H9 (cell line): ENCODE measurements at regions not wholly inside any gene's neighbourhood (a gene's known extent, or its start where the extent isn't known, plus 50 kb on each side); places are given as distances from the start of the nearest gene placed in this dataset.

Source experiments
- DNase-seq: peaks from one replicate; pipeline ENCODE4 v3.0.0-alpha.2; 2017
- H2AFZ ChIP-seq: one replicate; pipeline ENCODE4 v1.6.1; 2013; ENCODE audit warnings: mild to moderate bottlenecking, low read length, control low read depth, moderate library complexity
- H2AK5ac ChIP-seq: 2 replicates; pipeline ENCODE4 v1.6.1; 2013; ENCODE audit warnings: low read length, control low read depth, mixed read lengths; ENCODE audit not compliant: insufficient read length
- H2BK120ac ChIP-seq: one replicate; pipeline ENCODE4 v1.6.1; 2013; ENCODE audit warnings: low read depth, mild to moderate bottlenecking, low read length, control low read depth, inconsistent platforms; ENCODE audit not compliant: poor library complexity, severe bottlenecking
- H2BK12ac ChIP-seq: 2 replicates; pipeline ENCODE4 v1.6.1; 2013; ENCODE audit warnings: low read length, control low read depth, mixed read lengths, low read depth; ENCODE audit not compliant: insufficient read length
- H2BK15ac ChIP-seq: 2 replicates; pipeline ENCODE4 v1.6.1; 2013; ENCODE audit warnings: low read depth, low read length, control low read depth
- H2BK20ac ChIP-seq: one replicate; pipeline ENCODE4 v1.6.1; 2013; ENCODE audit warnings: low read depth, mild to moderate bottlenecking, low read length, control low read depth, inconsistent platforms; ENCODE audit not compliant: poor library complexity, severe bottlenecking
- H2BK5ac ChIP-seq: 2 replicates; pipeline ENCODE4 v1.6.1; 2013; ENCODE audit warnings: low read length, control low read depth, mixed read lengths; ENCODE audit not compliant: insufficient read length
- H3K14ac ChIP-seq: 2 replicates; pipeline ENCODE4 v1.6.1; 2013; ENCODE audit warnings: low read length, control low read depth; ENCODE audit not compliant: insufficient read depth
- H3K18ac ChIP-seq: 2 replicates; pipeline ENCODE4 v1.6.1; 2013; ENCODE audit warnings: low read depth, mild to moderate bottlenecking, mixed read lengths, low read length, control low read depth; ENCODE audit not compliant: insufficient read length
- H3K23ac ChIP-seq: 2 replicates; pipeline ENCODE4 v1.6.1; 2013; ENCODE audit warnings: low read length, control low read depth, mixed read lengths, low read depth; ENCODE audit not compliant: insufficient read length
- H3K23me2 ChIP-seq: 2 replicates; pipeline ENCODE4 v1.6.1; 2013; ENCODE audit warnings: low read depth, mild to moderate bottlenecking, mixed read lengths, low read length, control low read depth; ENCODE audit not compliant: insufficient read length, poor library complexity, severe bottlenecking
- H3K27ac ChIP-seq: 2 replicates; pipeline ENCODE4 v1.5.1; 2013; ENCODE audit warnings: low read length, control low read depth, mixed read lengths, low read depth; ENCODE audit not compliant: insufficient read length
- H3K27me3 ChIP-seq: 2 replicates; pipeline ENCODE4 v1.6.1; 2013; ENCODE audit warnings: low read length, control low read depth, inconsistent platforms; ENCODE audit not compliant: insufficient read depth
- H3K4ac ChIP-seq: 2 replicates; pipeline ENCODE4 v1.6.1; 2013; ENCODE audit warnings: low read depth, mild to moderate bottlenecking, control low read depth, inconsistent platforms, low read length, moderate library complexity
- H3K4me1 ChIP-seq: 2 replicates; pipeline ENCODE4 v1.6.1; 2013; ENCODE audit warnings: low read length, control low read depth, inconsistent platforms; ENCODE audit not compliant: insufficient read depth
- H3K4me2 ChIP-seq: 2 replicates; pipeline ENCODE4 v1.6.1; 2013; ENCODE audit warnings: low read length, control low read depth, mixed read lengths; ENCODE audit not compliant: insufficient read length, insufficient read depth
- H3K56ac ChIP-seq: 2 replicates; pipeline ENCODE4 v1.6.1; 2013; ENCODE audit warnings: low read depth, mild to moderate bottlenecking, mixed read lengths, low read length, control low read depth; ENCODE audit not compliant: insufficient read length
- H3K79me1 ChIP-seq: 2 replicates; pipeline ENCODE4 v1.6.1; 2013; ENCODE audit warnings: low read depth, mild to moderate bottlenecking, moderate library complexity, low read length, control low read depth, inconsistent platforms; ENCODE audit not compliant: insufficient read depth, poor library complexity, severe bottlenecking
- H3K79me2 ChIP-seq: 2 replicates; pipeline ENCODE4 v1.6.1; 2013; ENCODE audit warnings: low read length, control low read depth, inconsistent platforms; ENCODE audit not compliant: insufficient read depth
- H3K9ac ChIP-seq: 2 replicates; pipeline ENCODE4 v1.6.1; 2013; ENCODE audit warnings: low read length, control low read depth, mixed read lengths; ENCODE audit not compliant: insufficient read length; ENCODE audit errors: extremely low read depth
- H3K9me3 ChIP-seq: one replicate; pipeline ENCODE4 v1.6.1; 2013; ENCODE audit warnings: low read depth, low read length, inconsistent platforms; ENCODE audit not compliant: control insufficient read depth
- H3T11ph ChIP-seq: one replicate; pipeline ENCODE4 v1.6.1; 2013; ENCODE audit warnings: mild to moderate bottlenecking, low read length, control low read depth, inconsistent platforms
- H4K20me1 ChIP-seq: one replicate; pipeline ENCODE4 v1.6.1; 2013; ENCODE audit not compliant: control insufficient read depth, insufficient read length, insufficient read depth
- H4K5ac ChIP-seq: 2 replicates; pipeline ENCODE4 v1.6.1; 2013; ENCODE audit warnings: low read depth, mild to moderate bottlenecking, mixed read lengths, low read length, control low read depth; ENCODE audit not compliant: insufficient read length
- H4K8ac ChIP-seq: replicated peaks from 2 replicates; pipeline ENCODE4 v1.6.1; 2013; ENCODE audit warnings: low read length, control low read depth, mixed read lengths, low read depth; ENCODE audit not compliant: insufficient read length
- H4K91ac ChIP-seq: 2 replicates; pipeline ENCODE4 v1.6.1; 2013; ENCODE audit warnings: low read depth, mild to moderate bottlenecking, moderate library complexity, mixed read lengths, low read length, control low read depth; ENCODE audit not compliant: insufficient read length
- H3K27ac Mint-ChIP-seq, 3 experiments: 2 replicates in 2 of 3; 3 replicates in 1 of 3; pipeline ENCODE4 v1.8.0; 2020 to 2021; ENCODE audit warnings: mixed read lengths in 3 of 3, mild to moderate bottlenecking in 1 of 3, moderate library complexity in 1 of 3
- H3K27me3 Mint-ChIP-seq: 2 replicates; pipeline ENCODE4 v1.8.0; 2021; ENCODE audit warnings: low read depth, mild to moderate bottlenecking, moderate library complexity, mixed read lengths
- H3K36me3 Mint-ChIP-seq, 3 experiments: 2 replicates in 2 of 3; 3 replicates in 1 of 3; pipeline ENCODE4 v1.8.0; 2020 to 2021; ENCODE audit warnings: low read depth in 3 of 3, mixed read lengths in 3 of 3; ENCODE audit not compliant: insufficient read depth in 1 of 3
- H3K4me1 Mint-ChIP-seq, 2 experiments: 2 replicates each; pipeline ENCODE4 v1.8.0; 2020; ENCODE audit warnings: mixed read lengths in 2 of 2
- H3K4me3 Mint-ChIP-seq, 2 experiments: 2 replicates in 1 of 2; 3 replicates in 1 of 2; pipeline ENCODE4 v1.8.0; 2020 to 2021; ENCODE audit warnings: mild to moderate bottlenecking in 2 of 2, mixed read lengths in 2 of 2, moderate library complexity in 1 of 2
- H3K9me3 Mint-ChIP-seq, 2 experiments: 2 replicates in 1 of 2; 3 replicates in 1 of 2; pipeline ENCODE4 v1.8.0; 2020; ENCODE audit warnings: mild to moderate bottlenecking in 2 of 2, mixed read lengths in 2 of 2, moderate library complexity in 1 of 2
- CTCF ChIP-seq: fragments of 200-600 bp; sonication (generic); conservative IDR thresholded peaks from 3 replicates; pipeline ENCODE4 v1.8.0; 2021; ENCODE audit warnings: antibody characterized with exemption, mild to moderate bottlenecking
- WGBS: extraction: QIAGEN DNeasy Blood & Tissue Kit; methylation state at CpG from one replicate; pipeline ENCODE4 v1.1.7; 2013; ENCODE audit warnings: missing lambda C conversion rate, low lambda C conversion rate, mixed read lengths; ENCODE audit not compliant: insufficient read length; ENCODE audit errors: extremely low coverage; 5-methylcytosine and 5-hydroxymethylcytosine counted together

- Histone ChIP-seq H2AFZ (no peak overlapping the region), H3K23ac (no peak overlapping the region), H4K20me1 (no peaks in the 10 kb centered on the region), H4K91ac (no peak overlapping the region), H3K4ac (no peak overlapping the region), H2BK12ac (no peak overlapping the region), H2BK20ac (no peak overlapping the region), H2BK15ac (no peak overlapping the region), H3K9me3 (no peaks in the 10 kb centered on the region), H3K27me3 (no peaks in the 10 kb centered on the region), H3K23me2 (no peaks in the 10 kb centered on the region), H3K79me2 (no peaks in the 10 kb centered on the region), H2AK5ac (no peak overlapping the region), H3K4me2 (no peak overlapping the region), H3K27ac (no peak overlapping the region), H3K56ac (no peak overlapping the region), H2BK120ac (no peak overlapping the region), H2BK5ac (no peak overlapping the region), H4K5ac (no peak overlapping the region), H3K79me1 (no peaks in the 10 kb centered on the region), H3K4me1 (peaks cover 4% of the 10 kb centered on the region; the same call in 1 of the 2 replicates), H3K18ac (no peak overlapping the region), H3K14ac (no peak overlapping the region), H3T11ph (no peak overlapping the region), H3K9ac (no peak overlapping the region), H4K8ac (no peak overlapping the region)
- Mint-ChIP-seq H3K9me3 (no peaks in the 10 kb centered on the region), H3K27ac (no peak overlapping the region), H3K4me1 (peaks cover 3 to 4% of the 10 kb centered on the region in 2 experiments; a peak in 2 of 4 replicates), H3K36me3 (no peaks in the 10 kb centered on the region), H3K27me3 (no peaks in the 10 kb centered on the region; the same call in 1 of the 2 replicates), H3K4me3 (no peak overlapping the region)
- WGBS = no CpG with 5 or more reads among the region's 5 CpGs
- DNase-seq = no peak
- TF ChIP-seq CTCF = no peak
Measured at GRCh38 chr7:26958834-26959233, 94.4 kb upstream of the SKAP2 start.
